HG02870 (cell line): ENCODE measurements at regions not wholly inside any gene's neighbourhood (a gene's known extent, or its start where the extent isn't known, plus 50 kb on each side); places are given as distances from the start of the nearest gene placed in this dataset.

Source experiments
- ATAC-seq: cut with Tn5 transposase; IDR thresholded peaks from one replicate; pipeline ENCODE4 v1.9.1; 2021; ENCODE audit warnings: mild to moderate bottlenecking, moderate library complexity; ENCODE audit not compliant: unreplicated experiment

DNA sequence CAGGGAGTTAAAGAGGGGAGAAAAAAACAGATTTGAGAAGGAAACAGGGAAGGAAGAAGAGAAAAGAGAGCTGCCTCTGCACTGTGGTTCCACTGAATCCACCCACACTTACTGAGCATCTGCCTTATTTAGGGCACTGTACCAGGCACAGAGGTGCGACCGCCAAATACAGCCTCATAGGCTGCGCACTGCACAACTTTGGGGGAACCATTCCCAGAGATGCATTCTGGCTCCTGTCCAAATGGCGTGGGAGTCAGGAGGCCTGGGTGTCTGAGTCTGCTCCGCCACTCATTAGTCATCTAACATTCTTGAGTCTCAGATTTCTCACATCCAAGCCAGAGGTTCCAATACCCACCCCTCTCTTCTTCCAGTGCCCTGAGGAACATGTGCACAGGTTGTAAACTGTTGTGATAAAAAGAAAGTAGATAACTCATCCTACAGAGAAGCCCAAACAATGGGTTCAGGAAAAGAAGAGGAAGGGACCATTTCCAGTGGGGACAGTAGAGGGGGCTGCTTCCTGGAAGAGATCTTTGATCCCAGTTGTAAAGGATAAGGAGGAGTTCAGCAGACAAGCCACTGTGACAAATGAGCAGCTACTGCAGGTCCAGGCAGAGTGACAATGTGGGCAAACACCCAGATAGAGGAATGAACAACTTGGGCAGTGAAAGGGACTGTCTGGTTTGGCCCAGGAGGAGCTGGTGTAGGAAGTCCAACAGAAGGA is 254.6 kb downstream of the UACA start:
- no peak for ATAC-seq

DNA sequence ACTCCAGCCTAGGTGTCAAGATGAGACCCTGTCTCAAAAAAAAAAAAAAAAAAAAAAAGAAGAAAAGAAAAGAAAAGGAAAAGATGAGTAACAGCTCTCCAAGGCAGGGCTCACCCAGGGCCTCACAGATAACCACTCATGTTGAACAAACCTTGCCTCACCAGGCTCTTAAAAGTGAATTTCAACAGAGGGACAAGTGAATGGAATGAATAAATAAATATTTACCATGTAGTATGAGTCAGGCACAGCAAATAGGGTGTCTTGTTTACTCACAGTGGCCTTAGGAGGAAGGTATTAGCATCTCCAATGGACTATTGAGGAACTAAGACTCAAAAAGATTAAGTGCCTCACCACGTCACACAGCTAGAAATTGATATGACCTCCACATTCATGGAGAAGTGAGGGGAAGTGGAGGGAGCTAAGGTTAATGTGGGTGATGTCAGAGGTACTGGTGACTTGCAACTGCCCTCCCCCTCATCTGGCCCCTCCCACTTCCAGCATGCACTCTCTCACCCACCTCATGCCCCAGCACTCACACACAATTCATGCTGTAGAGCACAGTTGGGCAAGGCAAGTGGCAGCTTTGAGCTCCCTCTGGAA is 255.5 kb downstream of the UACA start:
- no peak for ATAC-seq

- no peak for ATAC-seq
These were observed 257.1 kb downstream of the UACA start for GRCh38 chr15:70505936-70506912.

DNA sequence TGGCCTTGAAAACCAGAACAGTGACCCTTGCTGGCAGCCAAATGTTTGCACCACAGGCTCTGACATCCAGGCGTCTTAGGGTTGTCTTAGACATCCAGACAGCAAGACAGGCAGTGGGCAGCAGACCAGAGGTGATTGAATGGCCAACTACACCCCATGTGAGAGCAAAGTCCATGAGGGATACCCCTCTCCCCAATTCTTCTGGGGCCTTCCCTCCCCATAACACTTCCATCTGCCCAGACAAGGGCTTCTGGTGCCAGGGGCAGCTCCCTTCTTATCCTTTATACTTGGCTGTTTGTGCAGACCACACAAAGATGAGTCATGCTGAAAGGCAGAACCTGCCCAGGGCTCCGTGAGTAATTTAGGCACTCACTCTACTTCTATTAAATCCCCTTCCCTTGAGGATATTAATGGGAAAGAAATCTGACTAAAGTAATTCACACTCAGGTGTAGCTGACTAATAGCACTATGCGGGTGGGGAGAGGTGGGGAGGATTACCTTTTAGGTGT is 257.9 kb downstream of the UACA start:
- ATAC-seq = no peak

DNA sequence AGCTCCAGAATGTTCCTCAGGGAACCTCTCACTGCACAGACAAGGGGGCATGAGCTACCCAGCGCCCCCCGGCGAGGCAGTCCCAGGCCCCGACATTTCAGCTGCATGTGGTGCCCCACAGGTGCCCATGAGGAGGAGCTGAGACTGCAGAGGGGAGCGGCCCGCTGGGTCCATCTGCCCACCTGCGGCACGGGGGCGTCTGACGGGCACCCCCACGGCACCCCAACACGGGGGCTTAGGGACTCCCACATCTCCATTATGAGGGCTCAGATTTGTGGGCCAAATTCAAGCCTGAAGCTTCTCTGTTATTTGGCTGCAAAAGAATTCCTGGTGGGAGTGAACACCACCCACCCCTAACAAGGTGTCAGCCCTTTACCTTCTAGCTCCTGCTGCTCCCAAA is 258.4 kb downstream of the UACA start:
- ATAC-seq = no peak

DNA sequence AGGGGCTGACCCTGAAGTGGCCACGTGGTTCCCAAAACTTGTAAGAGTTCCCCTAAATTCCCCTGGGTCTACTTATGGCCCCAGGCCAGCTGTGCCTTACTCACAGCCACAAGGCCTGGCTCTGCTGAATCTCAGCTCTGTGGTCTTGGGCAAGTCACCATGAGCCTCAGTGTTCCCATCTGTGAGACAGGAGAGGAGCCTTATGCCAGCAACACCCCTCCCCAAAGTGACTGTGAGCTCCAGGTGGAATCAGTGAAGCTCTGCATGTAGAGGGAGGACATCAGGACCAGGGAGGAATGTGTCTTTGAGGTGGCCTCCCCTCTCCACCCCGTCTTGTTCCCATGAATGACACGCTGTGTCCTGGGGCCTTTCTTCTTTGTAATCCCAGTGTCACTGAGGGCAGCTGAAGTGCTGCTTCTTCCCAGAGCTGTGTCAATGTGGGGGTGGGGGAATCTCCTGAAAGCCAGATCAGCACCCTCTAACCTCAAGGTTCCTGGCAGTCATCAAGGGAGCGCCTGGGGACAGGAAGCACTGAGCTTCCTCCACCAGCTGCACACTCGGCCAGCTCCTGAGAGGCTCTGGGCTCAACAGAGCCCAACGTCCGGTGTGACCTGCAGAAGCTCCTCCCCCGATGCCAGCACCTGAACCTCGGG is 258.9 kb downstream of the UACA start:
- ATAC-seq = peak; percentile 36

DNA sequence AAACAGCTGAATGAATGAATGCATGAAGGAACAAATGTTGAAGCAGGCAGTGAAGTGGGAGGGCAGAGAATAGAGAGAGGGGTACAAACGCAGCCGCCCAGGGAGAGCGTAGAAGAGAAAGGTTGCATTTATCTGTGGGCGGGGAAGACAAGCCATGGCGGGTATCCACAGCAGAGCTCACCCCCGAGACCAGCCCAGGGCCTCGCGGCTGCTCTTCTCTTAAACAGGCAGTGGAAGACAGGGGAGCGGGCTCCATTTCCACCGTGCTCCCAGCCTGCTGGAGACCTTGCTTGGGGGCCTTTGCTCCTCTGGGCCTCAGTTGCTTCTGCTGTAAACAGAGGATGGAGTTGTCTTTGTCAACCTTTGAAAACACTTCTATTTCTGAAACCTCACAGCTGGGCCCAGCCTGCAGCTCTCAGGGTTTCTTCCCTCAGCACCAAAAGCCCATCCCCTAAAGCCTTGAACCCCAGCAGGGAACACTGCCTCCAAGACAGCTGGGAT is 259.5 kb downstream of the UACA start:
- peak; percentile 2 for ATAC-seq

DNA sequence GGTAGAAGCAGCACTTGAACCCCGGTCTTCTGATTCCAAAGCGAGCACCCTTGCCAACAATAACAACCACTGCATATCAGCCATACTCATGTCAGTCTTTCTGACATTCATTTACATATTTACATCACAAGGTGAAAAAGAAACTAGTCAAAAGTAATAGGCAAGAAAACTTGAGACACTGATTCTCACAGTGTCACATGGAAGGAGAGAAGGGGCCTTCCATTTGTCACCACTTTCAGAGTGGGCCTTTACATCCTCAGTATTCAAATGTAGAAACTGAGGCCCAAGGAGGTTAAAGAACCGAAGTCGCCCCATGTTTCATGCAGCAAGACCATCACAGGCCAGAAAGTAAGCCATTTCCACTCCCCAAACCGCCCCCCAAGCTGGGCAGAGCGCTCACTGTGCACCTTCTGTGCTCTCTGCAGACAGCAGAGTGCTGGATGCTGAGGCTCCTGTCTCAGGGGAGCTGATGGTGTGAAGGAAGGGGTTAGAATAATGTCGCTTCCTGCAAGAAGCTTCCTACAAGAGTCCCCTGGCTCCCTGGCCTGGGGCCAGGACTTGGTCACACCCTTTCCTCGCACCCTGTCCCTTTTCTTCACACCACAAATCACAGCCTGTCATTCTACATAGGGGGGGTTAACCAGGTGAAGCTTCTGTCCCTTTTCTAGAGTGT is 260.1 kb downstream of the UACA start:
- ATAC-seq = no peak

- ATAC-seq = no peak
These were observed 260.8 kb downstream of the UACA start for GRCh38 chr15:70502529-70502928.

DNA sequence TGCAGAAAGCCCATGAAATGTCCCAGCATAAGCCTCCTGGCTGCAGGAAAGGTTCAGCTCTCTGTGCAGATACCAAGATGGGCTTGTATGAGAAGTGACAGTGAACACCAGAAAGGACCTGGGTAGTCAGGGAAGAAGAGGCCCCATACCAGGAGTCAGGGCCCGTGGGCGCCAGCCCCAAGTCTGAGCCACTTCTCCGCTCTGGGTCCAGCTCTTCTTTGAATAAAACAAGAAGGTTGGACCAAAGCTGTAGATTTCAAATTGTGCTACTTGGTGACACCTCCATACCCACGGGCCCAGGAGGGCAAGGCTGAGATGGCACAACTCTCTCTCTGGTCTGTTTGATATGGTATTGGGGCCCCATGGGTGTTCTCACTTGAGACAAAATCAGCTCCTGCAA is 261.5 kb downstream of the UACA start:
- no peak for ATAC-seq

- ATAC-seq = no peak
These were observed 262.1 kb downstream of the UACA start for GRCh38 chr15:70501121-70501727.

DNA sequence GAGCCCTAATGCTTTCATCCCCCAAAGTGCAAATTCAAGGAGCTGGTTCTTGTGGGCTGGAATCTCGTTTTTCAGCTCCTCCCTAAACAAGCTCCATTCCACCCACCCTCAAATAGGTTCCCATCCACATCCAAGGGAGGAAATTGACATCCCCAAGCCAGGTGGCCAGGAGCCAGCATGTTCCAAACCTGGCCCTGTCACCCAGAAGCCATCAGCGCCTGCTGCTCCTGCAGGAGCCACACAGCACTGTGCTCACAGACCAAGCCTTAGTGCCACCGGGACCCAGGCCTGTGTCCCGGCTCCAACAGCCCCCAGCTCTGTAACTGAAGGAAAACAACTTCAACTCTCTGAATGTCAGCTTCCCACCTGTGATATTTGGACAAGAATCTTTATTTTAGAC is 263.6 kb downstream of the UACA start:
- ATAC-seq = no peak

GRCh38 chr15:70498096-70498626 is 265.2 kb downstream of the UACA start:
- ATAC-seq = no peak

GRCh38 chr15:70497661-70498060 is 265.7 kb downstream of the UACA start:
- ATAC-seq = no peak

DNA sequence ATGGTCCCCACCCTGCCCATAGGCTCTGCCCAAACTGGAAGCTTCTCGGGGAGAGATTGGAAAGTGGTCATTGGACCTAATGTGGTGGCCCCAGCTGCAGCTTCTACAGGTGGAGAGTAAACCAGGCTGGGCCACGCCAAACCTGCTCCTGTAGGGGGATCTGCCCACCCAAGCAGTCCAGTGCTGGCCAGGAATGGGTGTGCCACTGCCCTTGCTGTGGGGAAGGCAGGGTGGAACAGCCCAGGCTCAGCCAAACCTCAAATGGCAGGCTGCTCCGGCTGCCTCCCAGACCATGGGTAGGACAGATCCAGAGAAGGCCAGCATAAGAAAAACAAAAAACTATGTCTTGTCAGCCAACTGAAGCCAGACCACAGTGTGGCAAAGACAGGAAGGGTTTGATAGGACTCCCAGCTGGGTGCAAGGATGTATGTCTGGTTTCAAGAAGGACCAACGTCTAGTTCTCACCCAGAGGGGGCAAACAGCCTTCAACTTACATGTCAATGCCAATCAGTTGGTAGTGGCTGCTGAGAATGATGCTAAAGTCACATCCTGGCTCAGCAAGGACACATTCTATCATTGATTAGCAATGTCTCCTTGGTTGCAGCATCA is 267.3 kb downstream of the UACA start:
- ATAC-seq = no peak

GRCh38 chr15:70494852-70495571 is 268.3 kb downstream of the UACA start:
- no peak for ATAC-seq

DNA sequence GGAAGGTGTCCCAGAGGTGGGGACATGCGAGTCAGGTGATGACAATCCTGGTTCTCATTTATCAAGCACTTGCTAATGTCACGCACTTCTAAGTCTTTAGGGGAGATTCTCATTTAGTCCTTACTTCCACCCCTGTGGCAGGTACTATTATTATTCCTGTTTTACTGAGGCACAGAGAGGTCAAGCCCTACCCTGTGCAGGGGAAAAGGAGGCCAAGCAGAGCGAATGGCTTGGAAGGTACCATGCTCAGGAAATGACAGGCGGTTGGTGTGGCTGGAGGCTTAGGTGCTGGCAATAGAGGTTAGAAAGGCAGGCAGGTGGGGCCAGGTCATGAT is 268.9 kb downstream of the UACA start:
- no peak for ATAC-seq

- no peak for ATAC-seq
These were observed 269.4 kb downstream of the UACA start for GRCh38 chr15:70493787-70494516.
